ENCODE measurements at regions not wholly inside any gene's neighbourhood (a gene's known extent, or its start where the extent isn't known, plus 50 kb on each side); places are given as distances from the start of the nearest gene placed in this dataset.

DNA sequence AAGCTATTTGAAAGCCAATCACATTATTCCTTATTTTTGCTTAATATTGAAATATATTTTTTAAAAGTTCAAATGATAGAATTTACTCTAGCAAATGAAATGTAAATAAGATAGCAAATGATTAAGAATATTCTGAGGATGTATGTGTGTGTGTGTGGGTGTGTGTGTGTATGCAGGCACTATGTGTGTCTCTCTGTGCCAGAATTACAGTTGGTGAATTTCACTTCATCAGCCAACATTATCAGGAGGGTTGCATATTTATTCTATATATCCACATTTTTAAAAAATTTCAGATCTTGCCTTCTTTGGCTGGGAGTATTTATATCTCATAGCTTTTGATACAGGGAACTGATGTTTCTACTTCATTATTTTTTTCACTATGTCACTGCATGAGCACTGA lies 274.9 kb upstream of the SOX5 start:
- no peaks in the 10 kb centered on the region for H3K79me2 ChIP-seq (ENCODE audit: control insufficient read depth, insufficient read depth, low read length)
- TF ChIP-seq, protein P1, sequence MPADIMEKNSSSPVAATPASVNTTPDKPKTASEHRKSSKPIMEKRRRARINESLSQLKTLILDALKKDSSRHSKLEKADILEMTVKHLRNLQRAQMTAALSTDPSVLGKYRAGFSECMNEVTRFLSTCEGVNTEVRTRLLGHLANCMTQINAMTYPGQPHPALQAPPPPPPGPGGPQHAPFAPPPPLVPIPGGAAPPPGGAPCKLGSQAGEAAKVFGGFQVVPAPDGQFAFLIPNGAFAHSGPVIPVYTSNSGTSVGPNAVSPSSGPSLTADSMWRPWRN (IDR thresholded peaks at IDR 0.05; ENCODE audit: low read depth): no peak
- TF ChIP-seq PHB2 (IDR thresholded peaks at IDR 0.05; ENCODE audit: low read depth): no peak
- TF ChIP-seq, protein P2, sequence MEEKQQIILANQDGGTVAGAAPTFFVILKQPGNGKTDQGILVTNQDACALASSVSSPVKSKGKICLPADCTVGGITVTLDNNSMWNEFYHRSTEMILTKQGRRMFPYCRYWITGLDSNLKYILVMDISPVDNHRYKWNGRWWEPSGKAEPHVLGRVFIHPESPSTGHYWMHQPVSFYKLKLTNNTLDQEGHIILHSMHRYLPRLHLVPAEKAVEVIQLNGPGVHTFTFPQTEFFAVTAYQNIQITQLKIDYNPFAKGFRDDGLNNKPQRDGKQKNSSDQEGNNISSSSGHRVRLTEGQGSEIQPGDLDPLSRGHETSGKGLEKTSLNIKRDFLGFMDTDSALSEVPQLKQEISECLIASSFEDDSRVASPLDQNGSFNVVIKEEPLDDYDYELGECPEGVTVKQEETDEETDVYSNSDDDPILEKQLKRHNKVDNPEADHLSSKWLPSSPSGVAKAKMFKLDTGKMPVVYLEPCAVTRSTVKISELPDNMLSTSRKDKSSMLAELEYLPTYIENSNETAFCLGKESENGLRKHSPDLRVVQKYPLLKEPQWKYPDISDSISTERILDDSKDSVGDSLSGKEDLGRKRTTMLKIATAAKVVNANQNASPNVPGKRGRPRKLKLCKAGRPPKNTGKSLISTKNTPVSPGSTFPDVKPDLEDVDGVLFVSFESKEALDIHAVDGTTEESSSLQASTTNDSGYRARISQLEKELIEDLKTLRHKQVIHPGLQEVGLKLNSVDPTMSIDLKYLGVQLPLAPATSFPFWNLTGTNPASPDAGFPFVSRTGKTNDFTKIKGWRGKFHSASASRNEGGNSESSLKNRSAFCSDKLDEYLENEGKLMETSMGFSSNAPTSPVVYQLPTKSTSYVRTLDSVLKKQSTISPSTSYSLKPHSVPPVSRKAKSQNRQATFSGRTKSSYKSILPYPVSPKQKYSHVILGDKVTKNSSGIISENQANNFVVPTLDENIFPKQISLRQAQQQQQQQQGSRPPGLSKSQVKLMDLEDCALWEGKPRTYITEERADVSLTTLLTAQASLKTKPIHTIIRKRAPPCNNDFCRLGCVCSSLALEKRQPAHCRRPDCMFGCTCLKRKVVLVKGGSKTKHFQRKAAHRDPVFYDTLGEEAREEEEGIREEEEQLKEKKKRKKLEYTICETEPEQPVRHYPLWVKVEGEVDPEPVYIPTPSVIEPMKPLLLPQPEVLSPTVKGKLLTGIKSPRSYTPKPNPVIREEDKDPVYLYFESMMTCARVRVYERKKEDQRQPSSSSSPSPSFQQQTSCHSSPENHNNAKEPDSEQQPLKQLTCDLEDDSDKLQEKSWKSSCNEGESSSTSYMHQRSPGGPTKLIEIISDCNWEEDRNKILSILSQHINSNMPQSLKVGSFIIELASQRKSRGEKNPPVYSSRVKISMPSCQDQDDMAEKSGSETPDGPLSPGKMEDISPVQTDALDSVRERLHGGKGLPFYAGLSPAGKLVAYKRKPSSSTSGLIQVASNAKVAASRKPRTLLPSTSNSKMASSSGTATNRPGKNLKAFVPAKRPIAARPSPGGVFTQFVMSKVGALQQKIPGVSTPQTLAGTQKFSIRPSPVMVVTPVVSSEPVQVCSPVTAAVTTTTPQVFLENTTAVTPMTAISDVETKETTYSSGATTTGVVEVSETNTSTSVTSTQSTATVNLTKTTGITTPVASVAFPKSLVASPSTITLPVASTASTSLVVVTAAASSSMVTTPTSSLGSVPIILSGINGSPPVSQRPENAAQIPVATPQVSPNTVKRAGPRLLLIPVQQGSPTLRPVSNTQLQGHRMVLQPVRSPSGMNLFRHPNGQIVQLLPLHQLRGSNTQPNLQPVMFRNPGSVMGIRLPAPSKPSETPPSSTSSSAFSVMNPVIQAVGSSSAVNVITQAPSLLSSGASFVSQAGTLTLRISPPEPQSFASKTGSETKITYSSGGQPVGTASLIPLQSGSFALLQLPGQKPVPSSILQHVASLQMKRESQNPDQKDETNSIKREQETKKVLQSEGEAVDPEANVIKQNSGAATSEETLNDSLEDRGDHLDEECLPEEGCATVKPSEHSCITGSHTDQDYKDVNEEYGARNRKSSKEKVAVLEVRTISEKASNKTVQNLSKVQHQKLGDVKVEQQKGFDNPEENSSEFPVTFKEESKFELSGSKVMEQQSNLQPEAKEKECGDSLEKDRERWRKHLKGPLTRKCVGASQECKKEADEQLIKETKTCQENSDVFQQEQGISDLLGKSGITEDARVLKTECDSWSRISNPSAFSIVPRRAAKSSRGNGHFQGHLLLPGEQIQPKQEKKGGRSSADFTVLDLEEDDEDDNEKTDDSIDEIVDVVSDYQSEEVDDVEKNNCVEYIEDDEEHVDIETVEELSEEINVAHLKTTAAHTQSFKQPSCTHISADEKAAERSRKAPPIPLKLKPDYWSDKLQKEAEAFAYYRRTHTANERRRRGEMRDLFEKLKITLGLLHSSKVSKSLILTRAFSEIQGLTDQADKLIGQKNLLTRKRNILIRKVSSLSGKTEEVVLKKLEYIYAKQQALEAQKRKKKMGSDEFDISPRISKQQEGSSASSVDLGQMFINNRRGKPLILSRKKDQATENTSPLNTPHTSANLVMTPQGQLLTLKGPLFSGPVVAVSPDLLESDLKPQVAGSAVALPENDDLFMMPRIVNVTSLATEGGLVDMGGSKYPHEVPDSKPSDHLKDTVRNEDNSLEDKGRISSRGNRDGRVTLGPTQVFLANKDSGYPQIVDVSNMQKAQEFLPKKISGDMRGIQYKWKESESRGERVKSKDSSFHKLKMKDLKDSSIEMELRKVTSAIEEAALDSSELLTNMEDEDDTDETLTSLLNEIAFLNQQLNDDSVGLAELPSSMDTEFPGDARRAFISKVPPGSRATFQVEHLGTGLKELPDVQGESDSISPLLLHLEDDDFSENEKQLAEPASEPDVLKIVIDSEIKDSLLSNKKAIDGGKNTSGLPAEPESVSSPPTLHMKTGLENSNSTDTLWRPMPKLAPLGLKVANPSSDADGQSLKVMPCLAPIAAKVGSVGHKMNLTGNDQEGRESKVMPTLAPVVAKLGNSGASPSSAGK (IDR thresholded peaks at IDR 0.05): no peak
- TF ChIP-seq TAF1 (IDR thresholded peaks at IDR 0.05; ENCODE audit: control insufficient read depth, extremely low read depth, insufficient read depth, low read length, severe bottlenecking): no peak
- no peak for TF ChIP-seq NBN (IDR thresholded peaks at IDR 0.05; ENCODE audit: low read depth)
- ChIA-PET POLR2A (interaction anchor here (0.7 kb wide), 1 partner anchor 130 kb away, joined by 3 read pairs; no protein-coding TSS in a partner anchor), CTCF (ENCODE audit: low intra/inter-chr PET ratio) (no interaction called here)
- intact Hi-C loops (cut with micrococcal nuclease) (no loop called here), in situ Hi-C loops (cut with MboI) (no loop called here)
- H2AFZ ChIP-seq (ENCODE audit: low read depth, low read length): no peak overlapping the region
- peaks cover 8 to 9% of the 10 kb centered on the region in 2 experiments; a peak in 4 of 5 replicates for H3K27me3 ChIP-seq (ENCODE audit: control insufficient read depth in 2 of 2, insufficient read depth in 2 of 2, low read length in 2 of 2)
- no peaks in the 10 kb centered on the region for H3K36me3 ChIP-seq (ENCODE audit: control insufficient read depth, insufficient read depth, low read length)
- no peaks in the 10 kb centered on the region for H4K20me1 ChIP-seq (replicated peaks; ENCODE audit: control insufficient read depth, insufficient read depth, low read length)
- FAIRE-seq: no peak
- no peak overlapping the region for H3K27ac ChIP-seq (ENCODE audit: extremely low read depth, low read depth, low read length)
- no peaks in the 10 kb centered on the region for H3K9me3 ChIP-seq (replicated peaks; ENCODE audit: control insufficient read depth, insufficient read depth, low read depth, low read length)
- no TSS peak for BruUV-seq (replicated peaks)
- no peak overlapping the region for H3K4me2 ChIP-seq (ENCODE audit: insufficient read depth, low read length)
- H3K9me1 ChIP-seq (ENCODE audit: control insufficient read depth, insufficient read depth, low read length): no peaks in the 10 kb centered on the region
- H3K4me3 ChIP-seq: no peak overlapping the region
- no peak overlapping the region for H3K9ac ChIP-seq (ENCODE audit: insufficient read depth in 1 of 2, low read depth in 2 of 2, low read length in 2 of 2)
- no peaks in the 10 kb centered on the region for H3K4me1 ChIP-seq (replicated peaks in 1 of 2; ENCODE audit: control insufficient read depth in 2 of 2, insufficient read depth in 2 of 2, low read length in 2 of 2)
- DNase-seq (ENCODE audit: extremely low read depth in 1 of 4, low spot score in 3 of 4): no peak
- ATAC-seq: no peak
